IMR-90 (cell line): ENCODE measurements at regions not wholly inside any gene's neighbourhood (a gene's known extent, or its start where the extent isn't known, plus 50 kb on each side); places are given as distances from the start of the nearest gene placed in this dataset.
A peak's percentile ranks its signal among the peaks of the same experiment; 100 is the strongest.

ENCODE experiments used
- ATAC-seq: fragments of 200-7000 bp; cut with Tn5 transposase; 2 replicates; pipeline ENCODE4 v1.9.1; 2020; ENCODE audit warnings: low read depth, mild to moderate bottlenecking, moderate library complexity
- BruUV-seq: library from RNA; stranded (reverse); fragments of 400-500 nt; replicated peaks from 2 replicates; lab custom pipeline; 2021; lab: Mats Ljungman, UMichigan
- CTCF ChIA-PET: fragments of 300-600 bp; formaldehyde crosslinking; extraction: SDS; loops from one replicate; lab custom pipeline; 2021; ENCODE audit warnings: antibody characterized with exemption; lab: Yijun Ruan, JAX
- POLR2A ChIA-PET: fragments of 300-600 bp; sonication (Branson Sonifier 250); formaldehyde crosslinking; loops from one replicate; lab custom pipeline; 2022; ENCODE audit warnings: antibody characterized with exemption; ENCODE audit not compliant: unreplicated experiment; lab: Charles Lee
- DNase-seq: peaks from one replicate; pipeline ENCODE4 v3.0.0; 2013
- H2AFZ ChIP-seq: replicated peaks from 2 replicates; pipeline ENCODE3; 2013; ENCODE audit warnings: low read length, mild to moderate bottlenecking; ENCODE audit not compliant: poor library complexity
- H2AK5ac ChIP-seq: 2 replicates; pipeline ENCODE4 v1.6.1; 2013; ENCODE audit warnings: low read depth, low read length, inconsistent platforms
- H2AK9ac ChIP-seq: replicated peaks from 2 replicates; pipeline ENCODE3; 2013; ENCODE audit warnings: mild to moderate bottlenecking, low read depth, low read length, moderate library complexity; ENCODE audit not compliant: poor library complexity
- H2BK120ac ChIP-seq: 2 replicates; pipeline ENCODE4 v1.6.1; 2013; ENCODE audit warnings: low read depth, low read length, inconsistent platforms
- H2BK15ac ChIP-seq: 3 replicates; pipeline ENCODE4 v1.6.1; 2013; ENCODE audit warnings: low read depth, low read length, inconsistent platforms
- H2BK20ac ChIP-seq: 2 replicates; pipeline ENCODE4 v1.6.1; 2013; ENCODE audit warnings: low read depth, mild to moderate bottlenecking, inconsistent platforms, low read length, moderate library complexity
- H2BK5ac ChIP-seq: 2 replicates; pipeline ENCODE4 v1.6.1; 2013; ENCODE audit warnings: mild to moderate bottlenecking, low read depth, low read length, inconsistent platforms; ENCODE audit not compliant: poor library complexity, severe bottlenecking
- H3K14ac ChIP-seq: replicated peaks from 2 replicates; pipeline ENCODE4 v1.6.1; 2013; ENCODE audit warnings: low read depth, low read length, inconsistent platforms
- H3K18ac ChIP-seq: 2 replicates; pipeline ENCODE4 v1.6.1; 2013; ENCODE audit warnings: low read depth, low read length, control low read depth
- H3K23ac ChIP-seq: 2 replicates; pipeline ENCODE4 v1.6.1; 2013; ENCODE audit warnings: low read depth, low read length, inconsistent platforms
- H3K27ac ChIP-seq: 2 replicates; pipeline ENCODE4 v1.5.1; 2013; ENCODE audit warnings: mild to moderate bottlenecking, control low read depth, low read length; ENCODE audit not compliant: insufficient read depth
- H3K27me3 ChIP-seq: 2 replicates; pipeline ENCODE4 v1.6.1; 2013; ENCODE audit warnings: low read length; ENCODE audit not compliant: control insufficient read depth, insufficient read depth
- H3K36me3 ChIP-seq: 2 replicates; pipeline ENCODE4 v1.6.1; 2013; ENCODE audit warnings: low read length, mixed read lengths; ENCODE audit not compliant: control insufficient read depth, insufficient read depth
- H3K4ac ChIP-seq: 2 replicates; pipeline ENCODE4 v1.6.1; 2013; ENCODE audit warnings: low read depth, low read length, inconsistent platforms
- H3K4me1 ChIP-seq: 2 replicates; pipeline ENCODE4 v1.6.1; 2013; ENCODE audit warnings: low read length, mixed read lengths; ENCODE audit not compliant: control insufficient read depth, insufficient read depth
- H3K4me2 ChIP-seq: 2 replicates; pipeline ENCODE4 v1.6.1; 2013; ENCODE audit warnings: low read depth, mild to moderate bottlenecking, control low read depth, low read length, moderate library complexity
- H3K4me3 ChIP-seq: 2 replicates; pipeline ENCODE4 v1.5.1; 2013; ENCODE audit warnings: low read depth, mild to moderate bottlenecking, control low read depth, low read length, moderate library complexity; ENCODE audit not compliant: insufficient read depth
- H3K56ac ChIP-seq: 2 replicates; pipeline ENCODE4 v1.6.1; 2013; ENCODE audit warnings: low read length, inconsistent platforms; ENCODE audit not compliant: insufficient read depth; ENCODE audit errors: extremely low read depth
- H3K79me1 ChIP-seq, 2 experiments: 2 replicates each; pipeline ENCODE4 v1.6.1; 2013; ENCODE audit warnings: low read length in 2 of 2, inconsistent platforms in 1 of 2, low read depth in 1 of 2
- H3K9ac ChIP-seq: 2 replicates; pipeline ENCODE4 v1.6.1; 2013; ENCODE audit warnings: low read depth, low read length, control low read depth
- H3K9me1 ChIP-seq: 2 replicates; pipeline ENCODE4 v1.6.1; 2013; ENCODE audit warnings: low read length, inconsistent platforms; ENCODE audit not compliant: insufficient read depth
- H3K9me3 ChIP-seq: 2 replicates; pipeline ENCODE4 v1.6.1; 2013; ENCODE audit warnings: low read length; ENCODE audit not compliant: control insufficient read depth, insufficient read depth
- H4K20me1 ChIP-seq: 2 replicates; pipeline ENCODE4 v1.6.1; 2013; ENCODE audit warnings: low read length, inconsistent platforms; ENCODE audit not compliant: insufficient read depth
- H4K5ac ChIP-seq: 2 replicates; pipeline ENCODE4 v1.6.1; 2013; ENCODE audit warnings: mild to moderate bottlenecking, low read depth, low read length, control low read depth
- H4K8ac ChIP-seq, 2 experiments: 2 replicates each; pipeline ENCODE4 v1.6.1; 2013; ENCODE audit warnings: low read depth in 2 of 2, low read length in 2 of 2, control low read depth in 1 of 2, inconsistent platforms in 1 of 2
- H4K91ac ChIP-seq: 2 replicates; pipeline ENCODE4 v1.6.1; 2013; ENCODE audit warnings: low read depth, low read length, inconsistent platforms; ENCODE audit not compliant: insufficient read depth
- BHLHE40 ChIP-seq: fragments of 150-350 bp; IDR thresholded peaks from 2 replicates; pipeline ENCODE4 v1.6.1; 2016; ENCODE audit warnings: mild to moderate bottlenecking, low read depth, low read length
- ELK1 ChIP-seq: fragments of 150-350 bp; IDR thresholded peaks from 2 replicates; pipeline ENCODE4 v1.6.1; 2016; ENCODE audit warnings: low read depth, mild to moderate bottlenecking, low read length, moderate library complexity, borderline replicate concordance
- FOS ChIP-seq: fragments of 150-350 bp; IDR thresholded peaks from 2 replicates; pipeline ENCODE4 v1.6.1; 2016; ENCODE audit warnings: low read depth, low read length
- MAFK ChIP-seq: IDR thresholded peaks from 2 replicates; pipeline ENCODE4 v1.6.1; 2012; ENCODE audit warnings: low read depth, low read length, improper control_type of control experiment
- MAZ ChIP-seq: IDR thresholded peaks from 2 replicates; pipeline ENCODE4 v1.6.1; 2012; ENCODE audit warnings: low read depth, mild to moderate bottlenecking, low read length, improper control_type of control experiment, moderate library complexity, borderline replicate concordance
- MXI1 ChIP-seq: IDR thresholded peaks from 2 replicates; pipeline ENCODE4 v1.6.1; 2012; ENCODE audit warnings: low read depth, mild to moderate bottlenecking, low read length, moderate library complexity, borderline replicate concordance
- NFE2L2 ChIP-seq: fragments of 150-350 bp; IDR thresholded peaks from 2 replicates; pipeline ENCODE4 v1.6.1; 2016; ENCODE audit warnings: low read depth, mild to moderate bottlenecking, low read length
- RAD21 ChIP-seq: IDR thresholded peaks from 2 replicates; pipeline ENCODE4 v1.6.1; 2012; ENCODE audit warnings: low read length, improper control_type of control experiment
- RFX5 ChIP-seq: IDR thresholded peaks from 2 replicates; pipeline ENCODE4 v1.8.0; 2012; ENCODE audit warnings: low read depth, mild to moderate bottlenecking, low read length, moderate library complexity
- SMC3 ChIP-seq: fragments of 150-350 bp; IDR thresholded peaks from 2 replicates; pipeline ENCODE4 v1.6.1; 2016; ENCODE audit warnings: low read depth, mild to moderate bottlenecking, antibody characterized with exemption, low read length, moderate library complexity
- WGBS, 2 experiments: methylation state at CpG; one replicate each; pipeline versions ENCODE4 v1.1.5 to v1.1.7; 2013; ENCODE audit warnings: missing lambda C conversion rate in 2 of 2; ENCODE audit not compliant: insufficient read length in 1 of 2; ENCODE audit errors: extremely low coverage in 2 of 2; 5-methylcytosine and 5-hydroxymethylcytosine counted together
- dilution Hi-C: fragments of 300-500 bp; cut with HindIII; formaldehyde crosslinking; loops from one replicate; pipeline ENCODE4 v1.14.3; 2018; ENCODE audit warnings: low sequenced_read_pairs; ENCODE audit not compliant: unreplicated experiment
- in situ Hi-C: fragments of 300-500 bp; cut with MboI; formaldehyde crosslinking; loops from 3 replicates; pipeline ENCODE4 v1.14.3; 2019; ENCODE audit warnings: low sequenced_read_pairs, inconsistent platforms, mixed read lengths
- intact Hi-C: fragments of 100-400 bp; cut with micrococcal nuclease; formaldehyde crosslinking; loops from 2 replicates; pipeline ENCODE4 v1.10.0; 2022
- TF ChIP-seq, protein P1 (sequence below): fragments of 150-350 bp; IDR thresholded peaks from 2 replicates; pipeline ENCODE4 v1.6.1; 2017; ENCODE audit warnings: mild to moderate bottlenecking, antibody characterized with exemption, low read length, low read depth
- TF ChIP-seq, protein P2 (sequence below): conservative IDR thresholded peaks from 2 replicates; pipeline ENCODE4 v1.5.1; 2012; ENCODE audit warnings: mild to moderate bottlenecking, low read depth, low read length, improper control_type of control experiment

- H3K36me3 ChIP-seq = no peaks in the 10 kb centered on the region
- dilution Hi-C loops = no loop called here
- H3K27ac ChIP-seq = no peak overlapping the region
- H3K56ac ChIP-seq = no peak overlapping the region
- H4K5ac ChIP-seq = no peak overlapping the region
- no peak overlapping the region for H2AK5ac ChIP-seq
- H3K9ac ChIP-seq = no peak overlapping the region
- no peak overlapping the region for H3K4me3 ChIP-seq
- H3K18ac ChIP-seq = no peak overlapping the region
- no peak overlapping the region for H4K8ac ChIP-seq
- intact Hi-C loops = no loop called here
- H3K4me1 ChIP-seq = no peaks in the 10 kb centered on the region
- ATAC-seq = no peak
- no peak overlapping the region for H3K4ac ChIP-seq
- no peak overlapping the region for H2AFZ ChIP-seq
- no peaks in the 10 kb centered on the region for H4K20me1 ChIP-seq
- no peak overlapping the region for H2BK120ac ChIP-seq
- H2BK15ac ChIP-seq = no peak overlapping the region
- ChIA-PET POLR2A (no interaction called here), CTCF (no interaction called here)
- TF ChIP-seq MXI1 (no peak), ELK1 (no peak), RFX5 (no peak), SMC3 (no peak), MAZ (no peak), RAD21 (no peak), MAFK (no peak), BHLHE40 (no peak), FOS (no peak), NFE2L2 (no peak)
- TF ChIP-seq, protein P1, sequence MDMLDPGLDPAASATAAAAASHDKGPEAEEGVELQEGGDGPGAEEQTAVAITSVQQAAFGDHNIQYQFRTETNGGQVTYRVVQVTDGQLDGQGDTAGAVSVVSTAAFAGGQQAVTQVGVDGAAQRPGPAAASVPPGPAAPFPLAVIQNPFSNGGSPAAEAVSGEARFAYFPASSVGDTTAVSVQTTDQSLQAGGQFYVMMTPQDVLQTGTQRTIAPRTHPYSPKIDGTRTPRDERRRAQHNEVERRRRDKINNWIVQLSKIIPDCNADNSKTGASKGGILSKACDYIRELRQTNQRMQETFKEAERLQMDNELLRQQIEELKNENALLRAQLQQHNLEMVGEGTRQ = no peak
- TF ChIP-seq, protein P2, sequence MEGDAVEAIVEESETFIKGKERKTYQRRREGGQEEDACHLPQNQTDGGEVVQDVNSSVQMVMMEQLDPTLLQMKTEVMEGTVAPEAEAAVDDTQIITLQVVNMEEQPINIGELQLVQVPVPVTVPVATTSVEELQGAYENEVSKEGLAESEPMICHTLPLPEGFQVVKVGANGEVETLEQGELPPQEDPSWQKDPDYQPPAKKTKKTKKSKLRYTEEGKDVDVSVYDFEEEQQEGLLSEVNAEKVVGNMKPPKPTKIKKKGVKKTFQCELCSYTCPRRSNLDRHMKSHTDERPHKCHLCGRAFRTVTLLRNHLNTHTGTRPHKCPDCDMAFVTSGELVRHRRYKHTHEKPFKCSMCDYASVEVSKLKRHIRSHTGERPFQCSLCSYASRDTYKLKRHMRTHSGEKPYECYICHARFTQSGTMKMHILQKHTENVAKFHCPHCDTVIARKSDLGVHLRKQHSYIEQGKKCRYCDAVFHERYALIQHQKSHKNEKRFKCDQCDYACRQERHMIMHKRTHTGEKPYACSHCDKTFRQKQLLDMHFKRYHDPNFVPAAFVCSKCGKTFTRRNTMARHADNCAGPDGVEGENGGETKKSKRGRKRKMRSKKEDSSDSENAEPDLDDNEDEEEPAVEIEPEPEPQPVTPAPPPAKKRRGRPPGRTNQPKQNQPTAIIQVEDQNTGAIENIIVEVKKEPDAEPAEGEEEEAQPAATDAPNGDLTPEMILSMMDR = no peak
- no peak overlapping the region for H2BK20ac ChIP-seq
- H3K9me3 ChIP-seq = peaks cover 3% of the 10 kb centered on the region; the same call in 1 of the 2 replicates
- no peak overlapping the region for H3K14ac ChIP-seq
- in situ Hi-C loops = no loop called here
- H2AK9ac ChIP-seq = no peak overlapping the region
- no CpG with 5 or more reads among the region's 8 CpGs for WGBS, 2 experiments
- no peaks in the 10 kb centered on the region for H3K9me1 ChIP-seq
- no peak overlapping the region for H3K23ac ChIP-seq
- no peak for DNase-seq
- no peaks in the 10 kb centered on the region for H3K27me3 ChIP-seq
- BruUV-seq = no TSS peak
- no peak overlapping the region for H4K91ac ChIP-seq
- peak overlapping the region; percentile 39 for H2BK5ac ChIP-seq
- H3K4me2 ChIP-seq = no peak overlapping the region
- H3K79me1 ChIP-seq = no peaks in the 10 kb centered on the region
Observed at GRCh38 chr21:19461481-19462205, 1058.1 kb upstream of the TMPRSS15 start.
